Activated naive CD4-positive, alpha-beta T cell (primary cell): ENCODE measurements at regions not wholly inside any gene's neighbourhood (a gene's known extent, or its start where the extent isn't known, plus 50 kb on each side); places are given as distances from the start of the nearest gene placed in this dataset.

Experiments
- DNase-seq, 4 experiments: peaks; one replicate each; lab custom pipeline; 2025; lab: John Stamatoyannopoulos, UW

DNA sequence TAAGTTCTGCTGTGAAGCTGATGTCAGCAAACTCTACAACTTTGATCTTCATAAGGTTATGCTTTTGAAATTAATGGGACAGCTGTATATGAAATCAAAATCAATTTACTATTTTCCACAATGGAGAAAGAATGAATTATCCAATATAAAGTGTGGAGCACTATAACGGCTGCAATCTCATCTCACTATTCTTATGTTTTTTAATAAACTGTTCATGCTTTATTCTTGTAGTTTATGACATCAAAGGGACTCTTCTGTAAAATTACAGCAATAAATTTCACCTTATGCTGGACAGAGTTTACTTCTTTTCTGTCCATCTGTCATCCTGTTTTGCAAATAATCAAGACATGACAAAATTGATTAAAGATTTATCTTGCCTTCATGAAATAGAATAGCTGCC lies 192.5 kb downstream of the TECRL start:
- no peak for DNase-seq

DNA sequence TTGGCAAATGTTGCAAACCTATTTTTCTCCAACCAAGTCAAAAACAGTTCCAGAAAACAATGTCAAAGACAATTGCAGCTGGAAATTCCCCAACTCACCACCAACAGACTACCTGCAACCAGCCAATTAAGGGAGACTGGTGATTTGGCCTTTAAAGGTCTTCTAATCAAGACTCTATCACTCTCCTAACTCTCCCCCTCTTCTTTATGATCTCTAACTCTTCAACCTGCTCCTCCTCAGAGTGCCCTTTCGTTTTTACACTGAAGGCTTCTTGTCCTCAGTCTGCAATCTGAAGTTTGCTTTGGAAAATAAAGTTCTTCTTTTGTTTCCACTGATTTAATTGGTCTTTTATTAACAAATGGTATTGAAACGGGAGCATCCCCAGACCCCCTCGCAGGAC lies 203.9 kb downstream of the TECRL start:
- DNase-seq, result no peak

DNA sequence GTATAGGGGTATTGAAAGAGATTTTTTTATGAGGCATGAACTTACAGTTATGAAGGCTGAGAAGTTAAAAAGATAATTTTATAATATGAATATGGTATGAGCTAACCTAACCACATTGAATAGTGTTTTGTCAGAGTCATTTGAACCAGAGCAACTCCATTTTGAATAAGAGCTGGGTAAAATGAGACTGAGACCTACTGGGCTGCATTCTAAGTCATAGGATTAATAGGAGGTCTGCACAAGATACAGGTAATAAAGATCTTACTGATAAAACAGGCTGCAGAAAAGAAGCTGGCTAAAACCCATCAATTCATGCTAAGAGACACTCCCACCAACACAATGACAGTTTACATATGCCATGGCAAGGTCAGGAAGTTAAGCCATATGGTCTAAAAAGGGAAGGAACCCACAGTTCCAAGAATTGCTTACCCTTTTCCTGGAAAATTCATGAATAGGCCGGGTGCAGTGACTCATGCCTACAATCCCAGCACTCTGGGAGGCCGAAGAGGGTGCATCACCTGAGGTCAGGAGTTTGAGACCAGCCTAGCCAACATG lies 209.2 kb downstream of the TECRL start:
- DNase-seq, result no peak

DNA sequence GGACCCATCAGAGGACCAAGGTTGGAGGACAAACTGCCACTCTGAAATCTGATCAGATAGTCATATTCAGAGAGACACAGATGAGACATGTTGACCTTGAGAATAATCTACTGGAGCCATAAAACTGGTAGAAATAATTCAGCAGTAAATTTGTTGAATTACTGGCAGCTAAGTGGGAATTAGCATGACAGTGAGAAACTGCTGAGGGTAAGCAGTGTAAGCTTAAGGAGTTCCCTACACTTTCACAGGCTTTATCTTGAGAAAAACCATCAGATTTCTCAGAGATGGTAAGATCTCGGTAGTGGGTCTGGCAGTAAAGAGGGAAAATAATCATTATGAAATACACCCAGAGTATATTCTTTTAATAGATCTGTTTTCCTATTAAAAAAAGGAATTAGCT lies 213.7 kb downstream of the TECRL start:
- no peak for DNase-seq

DNA sequence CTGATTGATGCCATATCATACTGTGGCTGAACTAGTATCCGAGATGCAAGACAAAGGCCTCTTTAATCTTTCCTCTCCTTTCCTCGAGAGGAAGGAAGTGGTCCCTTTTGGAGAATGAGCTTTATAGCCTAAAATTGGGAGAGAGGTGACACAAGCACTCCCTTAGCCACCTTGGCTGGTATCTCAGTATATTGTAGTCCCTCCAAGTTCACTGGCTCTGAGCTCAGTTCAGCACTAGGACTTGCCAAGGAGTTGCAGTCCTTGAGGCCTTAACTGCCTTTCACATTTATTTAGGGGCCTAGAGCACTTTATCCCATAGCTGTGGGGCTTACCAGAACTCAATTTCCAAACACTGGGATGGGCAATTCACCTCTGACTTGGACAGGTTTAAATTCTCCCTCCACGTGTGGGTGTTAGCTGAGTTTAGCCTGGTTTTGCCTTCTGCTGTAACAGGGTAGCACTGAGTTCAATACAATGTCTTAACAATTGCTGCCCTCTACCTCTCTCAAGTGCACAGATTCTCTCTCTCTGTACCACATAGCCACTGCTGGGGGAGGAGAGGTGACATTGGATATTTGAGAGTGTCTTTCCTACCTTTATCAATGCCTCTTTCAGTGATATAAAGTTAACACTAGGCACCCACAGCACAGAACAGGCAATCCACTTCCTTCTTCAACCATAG lies 216.4 kb downstream of the TECRL start:
- no peak for DNase-seq

DNA sequence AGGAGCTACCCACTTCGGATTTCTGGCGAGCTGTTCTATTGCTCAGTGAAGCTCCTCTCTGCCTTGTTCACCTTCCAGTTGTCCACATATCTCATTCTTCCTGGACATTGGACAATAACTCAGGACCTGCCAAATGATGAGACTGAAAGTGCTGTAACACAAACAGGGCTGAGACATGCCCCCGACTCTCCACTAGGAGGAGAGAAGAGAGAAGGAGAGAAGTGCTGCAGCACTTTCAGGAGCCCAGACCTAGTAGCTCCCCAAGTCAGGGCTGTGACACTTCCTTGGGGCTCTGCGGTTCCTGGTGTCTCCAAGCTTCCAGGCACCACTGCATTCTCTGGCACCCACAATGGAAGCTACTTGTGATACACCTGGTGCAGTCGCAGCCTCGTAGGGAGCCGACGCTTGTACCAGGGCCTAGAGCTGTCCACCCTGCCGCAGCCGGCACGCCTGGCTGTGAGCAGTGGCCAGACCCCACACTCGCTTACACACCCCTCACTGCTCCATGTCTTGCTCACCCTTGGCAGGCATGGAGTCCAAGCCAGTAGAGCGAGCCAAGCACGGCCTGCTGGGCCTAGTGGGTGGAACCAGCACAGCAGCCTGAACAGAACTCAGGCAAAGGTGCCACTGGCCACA lies 234.9 kb downstream of the TECRL start:
- no peak for DNase-seq

GRCh38 chr4:64166365-64166764 lies 242.9 kb downstream of the TECRL start:
- DNase-seq, result no peak

DNA sequence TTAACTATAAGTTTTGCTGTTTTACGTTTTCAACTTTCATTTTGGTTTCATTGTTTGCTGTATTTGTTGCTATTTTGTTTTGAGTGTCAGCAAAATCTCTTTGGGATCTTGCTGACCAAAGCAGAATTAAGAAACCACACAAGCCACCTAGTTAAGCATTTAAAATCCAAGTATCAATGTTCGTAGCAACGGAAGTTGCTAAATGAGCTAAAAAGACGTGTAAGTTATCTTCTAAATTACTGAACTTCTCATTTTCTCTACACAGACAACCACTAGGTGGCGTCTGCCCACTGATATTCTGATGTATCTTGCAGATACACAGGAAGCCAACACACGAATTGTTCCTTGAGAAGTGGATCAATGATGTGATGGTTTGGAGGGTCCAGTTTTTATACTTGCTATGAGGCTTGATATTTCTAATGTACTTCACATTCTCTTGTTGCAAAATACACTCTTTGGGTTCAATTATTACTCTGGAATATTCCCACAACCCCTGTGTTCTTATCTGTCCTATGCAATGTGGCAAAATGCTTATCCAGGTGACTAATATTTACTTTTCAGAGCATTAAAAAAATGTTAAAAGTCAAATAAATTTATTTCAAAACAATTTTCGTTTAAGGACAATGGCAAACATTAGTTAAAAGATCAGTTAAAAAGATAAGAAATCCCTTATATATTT lies 250.5 kb downstream of the TECRL start:
- DNase-seq, result no peak

- no peak for DNase-seq
Measured at GRCh38 chr4:64157397-64157796, 251.9 kb downstream of the TECRL start.

DNA sequence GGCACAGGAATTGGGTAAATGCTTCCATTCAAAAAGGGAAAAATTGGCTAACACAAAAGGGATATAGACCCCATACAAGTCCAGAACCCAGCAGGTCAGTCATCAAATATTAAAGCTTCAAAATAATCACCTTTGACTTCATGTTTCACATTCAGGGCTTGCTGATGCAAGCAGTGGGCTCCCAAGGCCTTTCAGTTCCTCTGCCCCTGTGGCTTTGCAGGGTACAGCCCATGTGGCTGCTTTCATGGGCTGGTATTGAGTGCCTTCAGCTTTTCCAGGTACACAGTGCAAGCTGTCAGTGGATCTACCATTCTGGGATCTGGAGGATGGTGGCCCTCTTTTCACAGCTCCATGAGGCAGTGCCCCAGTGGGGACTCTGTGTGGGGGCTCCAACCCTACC lies 253.0 kb downstream of the TECRL start:
- no peak for DNase-seq

- DNase-seq, result no peak
Measured at GRCh38 chr4:64146030-64146429, 263.2 kb downstream of the TECRL start.

DNA sequence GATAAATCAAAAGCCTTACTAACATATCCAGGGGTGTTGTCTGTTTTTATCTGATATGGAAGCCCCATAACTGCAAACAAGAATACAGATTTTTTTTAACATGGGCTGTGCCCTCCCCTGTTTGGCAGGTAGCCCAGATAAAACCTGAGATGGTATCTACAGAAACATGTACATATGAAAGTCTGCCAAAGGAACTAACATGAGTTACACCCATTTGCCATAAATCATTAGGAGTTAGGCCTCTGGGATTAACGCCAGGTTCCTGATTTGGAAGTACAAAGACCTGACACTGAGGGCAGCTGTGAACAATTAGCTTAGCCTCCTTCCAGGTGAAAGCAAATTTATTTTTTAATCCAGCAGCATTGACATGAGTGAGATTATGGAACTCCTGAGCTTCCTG lies 264.3 kb downstream of the TECRL start:
- no peak for DNase-seq

GRCh38 chr4:64130907-64131306 lies 278.3 kb downstream of the TECRL start:
- no peak for DNase-seq

- no peak for DNase-seq
Measured at GRCh38 chr4:64125354-64125753, 283.9 kb downstream of the TECRL start.

DNA sequence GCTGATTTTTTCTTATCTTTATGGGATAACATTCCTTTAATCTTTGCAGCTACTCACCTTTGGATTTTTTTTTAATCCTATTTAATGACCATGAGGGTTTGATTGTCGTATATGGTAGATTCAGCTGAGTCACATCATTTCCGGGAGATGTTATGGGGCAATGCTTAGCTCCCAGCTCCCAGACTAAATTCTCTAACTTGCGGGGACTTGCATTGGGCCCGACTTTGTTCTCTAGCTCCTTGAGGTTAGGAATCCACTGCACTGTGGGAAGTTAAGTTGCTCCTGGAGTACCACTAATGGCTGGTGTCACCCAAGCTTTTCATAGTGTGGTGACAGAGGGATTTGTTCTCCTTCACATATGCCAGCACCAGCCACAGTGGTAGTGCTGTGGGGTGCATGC lies 287.4 kb downstream of the TECRL start:
- no peak for DNase-seq

- DNase-seq, result no peak
Measured at GRCh38 chr4:64105903-64106302, 303.3 kb downstream of the TECRL start.

DNA sequence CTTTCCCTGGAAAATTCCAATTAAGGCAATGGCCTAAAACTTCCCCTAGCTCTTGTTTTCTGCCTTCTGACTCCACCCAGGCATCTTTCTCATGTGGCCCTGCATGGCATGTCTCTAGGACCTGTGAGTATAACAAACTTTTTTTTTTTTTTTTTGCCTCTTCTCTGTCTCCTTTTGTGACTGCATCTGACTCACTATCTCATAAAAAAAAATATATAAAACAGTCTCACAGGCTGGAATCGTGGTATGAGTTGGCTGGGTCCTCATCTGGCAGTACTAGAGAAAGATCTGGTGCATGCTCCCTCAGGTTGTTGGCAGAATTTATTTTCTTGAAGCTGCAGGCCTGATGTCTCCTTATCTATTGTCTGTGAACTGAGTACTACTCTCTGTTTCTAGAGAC lies 313.9 kb downstream of the TECRL start:
- no peak for DNase-seq

DNA sequence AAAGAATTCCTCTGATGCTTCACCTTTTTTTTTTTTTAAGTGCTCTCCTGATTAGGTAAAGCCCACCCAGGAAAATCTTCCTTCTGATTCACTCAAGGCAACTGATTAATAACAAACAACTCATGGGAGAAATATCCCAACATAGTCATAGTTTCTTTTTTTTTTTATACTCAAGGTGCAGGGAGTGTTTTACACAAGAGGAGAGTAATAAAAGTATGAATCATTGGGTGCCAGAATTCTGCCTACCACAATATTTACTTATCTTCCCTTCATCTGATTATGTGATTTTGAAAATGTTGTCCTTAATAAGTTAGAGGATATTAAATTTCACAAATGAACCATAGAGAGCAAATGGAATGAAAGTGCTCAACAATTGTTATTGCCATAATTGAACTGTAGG lies 329.9 kb downstream of the TECRL start:
- no peak for DNase-seq

GRCh38 chr4:64068096-64068495 lies 341.2 kb downstream of the TECRL start:
- no peak for DNase-seq

DNA sequence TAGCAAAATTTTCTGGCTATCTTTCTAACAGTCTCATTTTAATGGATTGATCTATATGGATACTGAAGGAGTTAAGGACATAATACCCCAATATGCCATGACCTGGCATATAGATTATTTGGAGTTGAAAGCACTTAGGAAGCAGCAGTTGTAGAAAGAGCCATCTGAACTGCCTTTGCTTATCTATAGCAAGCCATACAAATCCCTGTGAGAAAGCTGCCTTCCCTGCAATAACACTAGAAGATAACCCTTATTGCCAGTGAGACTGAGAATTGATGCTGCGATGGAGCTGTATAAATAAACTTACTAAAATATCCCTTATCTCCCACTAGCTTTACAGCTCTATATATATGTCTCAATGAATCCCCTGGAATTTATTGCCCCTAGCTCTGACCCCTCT lies 346.3 kb downstream of the TECRL start:
- no peak for DNase-seq

- DNase-seq, result peak in 1 of 4 experiments; percentile 0
Measured at GRCh38 chr4:64037033-64037432, 372.2 kb downstream of the TECRL start.

- DNase-seq, result no peak
Measured at GRCh38 chr4:64022560-64022959, 386.7 kb downstream of the TECRL start.

- no peak for DNase-seq
Measured at GRCh38 chr4:64016893-64017292, 392.4 kb downstream of the TECRL start.
